ENCODE measurements at regions not wholly inside any gene's neighbourhood (a gene's known extent, or its start where the extent isn't known, plus 50 kb on each side); places are given as distances from the start of the nearest gene placed in this dataset.

- TF ChIP-seq CTCF (IDR thresholded peaks at IDR 0.05) = no peak
- no peak for TF ChIP-seq POLR2A (IDR thresholded peaks at IDR 0.05)
Observed at GRCh38 chr2:2765839-2766495, 434.9 kb upstream of the MYT1L start.
